ENCODE measurements at regions not wholly inside any gene's neighbourhood (a gene's known extent, or its start where the extent isn't known, plus 50 kb on each side); places are given as distances from the start of the nearest gene placed in this dataset.

- Mint-ChIP-seq H3K27me3 (peaks cover 4% of the 10 kb centered on the region), H3K4me3 (no peak overlapping the region), H3K4me1 (no peaks in the 10 kb centered on the region), H3K27ac (no peak overlapping the region), H3K36me3 (peaks cover 3% of the 10 kb centered on the region), H3K9me3 (peaks cover 10% of the 10 kb centered on the region)
- no peak for DNase-seq
Observed at GRCh38 chr12:91603060-91603459, 420.4 kb upstream of the DCN start.

GRCh38 chr12:91601054-91601453, 418.4 kb upstream of the DCN start:
- H3K36me3 Mint-ChIP-seq: peaks cover 3% of the 10 kb centered on the region
- H3K9me3 Mint-ChIP-seq: peaks cover 12% of the 10 kb centered on the region
- peaks cover 4% of the 10 kb centered on the region for H3K27me3 Mint-ChIP-seq
- no peaks in the 10 kb centered on the region for H3K4me1 Mint-ChIP-seq
- no peak for DNase-seq
- no peak overlapping the region for H3K4me3 Mint-ChIP-seq
- H3K27ac Mint-ChIP-seq: no peak overlapping the region

GRCh38 chr12:91594715-91595114, 412.1 kb upstream of the DCN start:
- peaks cover 9% of the 10 kb centered on the region for H3K9me3 Mint-ChIP-seq
- DNase-seq: no peak
- H3K4me1 Mint-ChIP-seq: peaks cover 6% of the 10 kb centered on the region
- no peaks in the 10 kb centered on the region for H3K27me3 Mint-ChIP-seq
- no peak overlapping the region for H3K27ac Mint-ChIP-seq
- H3K36me3 Mint-ChIP-seq: no peaks in the 10 kb centered on the region
- no peak overlapping the region for H3K4me3 Mint-ChIP-seq

GRCh38 chr12:91591639-91591987, 409.0 kb upstream of the DCN start:
- Mint-ChIP-seq H3K9me3 (no peaks in the 10 kb centered on the region), H3K27me3 (no peaks in the 10 kb centered on the region), H3K4me3 (no peak overlapping the region), H3K36me3 (no peaks in the 10 kb centered on the region), H3K4me1 (peaks cover 10% of the 10 kb centered on the region), H3K27ac (no peak overlapping the region)
- DNase-seq: no peak

GRCh38 chr12:91590966-91591638, 408.5 kb upstream of the DCN start:
- H3K4me3 Mint-ChIP-seq: no peak overlapping the region
- H3K4me1 Mint-ChIP-seq: peaks cover 10% of the 10 kb centered on the region
- no peak overlapping the region for H3K27ac Mint-ChIP-seq
- H3K9me3 Mint-ChIP-seq: no peaks in the 10 kb centered on the region
- no peak for DNase-seq
- no peaks in the 10 kb centered on the region for H3K27me3 Mint-ChIP-seq
- no peaks in the 10 kb centered on the region for H3K36me3 Mint-ChIP-seq

- H3K27me3 Mint-ChIP-seq: no peaks in the 10 kb centered on the region
- H3K4me3 Mint-ChIP-seq: no peak overlapping the region
- no peaks in the 10 kb centered on the region for H3K9me3 Mint-ChIP-seq
Observed at GRCh38 chr12:91588874-91589454, 406.3 kb upstream of the DCN start.

GRCh38 chr12:91586015-91586414, 403.4 kb upstream of the DCN start:
- no peaks in the 10 kb centered on the region for H3K9me3 Mint-ChIP-seq
- no peak for DNase-seq
- no peak overlapping the region for H3K27ac Mint-ChIP-seq
- peaks cover 12% of the 10 kb centered on the region for H3K4me1 Mint-ChIP-seq
- no peaks in the 10 kb centered on the region for H3K36me3 Mint-ChIP-seq
- H3K4me3 Mint-ChIP-seq: no peak overlapping the region
- no peaks in the 10 kb centered on the region for H3K27me3 Mint-ChIP-seq

More at GRCh38 chr12:91588874-91589454, 406.3 kb upstream of the DCN start:
- peaks cover 12% of the 10 kb centered on the region for H3K4me1 Mint-ChIP-seq
- no peak for DNase-seq
- H3K27ac Mint-ChIP-seq: no peak overlapping the region
- no peaks in the 10 kb centered on the region for H3K36me3 Mint-ChIP-seq

GRCh38 chr12:91582811-91583210, 400.2 kb upstream of the DCN start:
- no peaks in the 10 kb centered on the region for H3K27me3 Mint-ChIP-seq
- no peaks in the 10 kb centered on the region for H3K9me3 Mint-ChIP-seq
- H3K36me3 Mint-ChIP-seq: no peaks in the 10 kb centered on the region
- DNase-seq: no peak
- H3K4me3 Mint-ChIP-seq: no peak overlapping the region
- peaks cover 18% of the 10 kb centered on the region for H3K4me1 Mint-ChIP-seq
- H3K27ac Mint-ChIP-seq: no peak overlapping the region

- Mint-ChIP-seq H3K4me1 (peaks cover 16% of the 10 kb centered on the region), H3K4me3 (no peak overlapping the region), H3K27me3 (no peaks in the 10 kb centered on the region), H3K27ac (no peak overlapping the region), H3K36me3 (no peaks in the 10 kb centered on the region), H3K9me3 (no peaks in the 10 kb centered on the region)
- no peak for DNase-seq
Observed at GRCh38 chr12:91579516-91580263, 397.1 kb upstream of the DCN start.

- no peak for DNase-seq
- Mint-ChIP-seq H3K36me3 (no peaks in the 10 kb centered on the region), H3K27ac (peak overlapping the region; percentile 59), H3K4me3 (peak overlapping the region; percentile 70), H3K4me1 (peaks cover 16% of the 10 kb centered on the region), H3K9me3 (no peaks in the 10 kb centered on the region), H3K27me3 (no peaks in the 10 kb centered on the region)
Observed at GRCh38 chr12:91577586-91578539, 395.2 kb upstream of the DCN start.

GRCh38 chr12:91576432-91576831, 393.8 kb upstream of the DCN start:
- Mint-ChIP-seq H3K36me3 (no peaks in the 10 kb centered on the region), H3K27ac (no peak overlapping the region), H3K4me1 (peaks cover 16% of the 10 kb centered on the region), H3K4me3 (no peak overlapping the region), H3K27me3 (no peaks in the 10 kb centered on the region), H3K9me3 (no peaks in the 10 kb centered on the region)
- DNase-seq: no peak

- H3K36me3 Mint-ChIP-seq: no peaks in the 10 kb centered on the region
- H3K9me3 Mint-ChIP-seq: no peaks in the 10 kb centered on the region
- no peaks in the 10 kb centered on the region for H3K27me3 Mint-ChIP-seq
- H3K4me3 Mint-ChIP-seq: no peak overlapping the region
- H3K4me1 Mint-ChIP-seq: peaks cover 16% of the 10 kb centered on the region
- H3K27ac Mint-ChIP-seq: no peak overlapping the region
- no peak for DNase-seq
Observed at GRCh38 chr12:91575630-91576029, 393.0 kb upstream of the DCN start.

- Mint-ChIP-seq H3K9me3 (no peaks in the 10 kb centered on the region), H3K27ac (no peak overlapping the region), H3K4me1 (peaks cover 16% of the 10 kb centered on the region), H3K4me3 (no peak overlapping the region), H3K36me3 (no peaks in the 10 kb centered on the region), H3K27me3 (no peaks in the 10 kb centered on the region)
- no peak for DNase-seq
Observed at GRCh38 chr12:91574975-91575374, 392.4 kb upstream of the DCN start.

GRCh38 chr12:91574391-91574790, 391.8 kb upstream of the DCN start:
- Mint-ChIP-seq H3K4me1 (peaks cover 14% of the 10 kb centered on the region), H3K9me3 (no peaks in the 10 kb centered on the region), H3K4me3 (no peak overlapping the region), H3K27me3 (no peaks in the 10 kb centered on the region), H3K36me3 (no peaks in the 10 kb centered on the region), H3K27ac (no peak overlapping the region)
- no peak for DNase-seq

GRCh38 chr12:91572869-91573268, 390.3 kb upstream of the DCN start:
- Mint-ChIP-seq H3K4me1 (peaks cover 6% of the 10 kb centered on the region), H3K9me3 (no peaks in the 10 kb centered on the region), H3K4me3 (no peak overlapping the region), H3K36me3 (no peaks in the 10 kb centered on the region), H3K27me3 (no peaks in the 10 kb centered on the region), H3K27ac (no peak overlapping the region)
- no peak for DNase-seq
